WTC11 (cell line): ENCODE measurements at regions not wholly inside any gene's neighbourhood (a gene's known extent, or its start where the extent isn't known, plus 50 kb on each side); places are given as distances from the start of the nearest gene placed in this dataset.

ENCODE experiments used
- ARID4B ChIP-seq: sonication (generic); formaldehyde crosslinking; IDR thresholded peaks from 2 replicates; pipeline ENCODE4 v1.8.0; 2023; ENCODE audit warnings: missing genetic modification reagents, mild to moderate bottlenecking, borderline replicate concordance
- ATF1 ChIP-seq: sonication (generic); formaldehyde crosslinking; IDR thresholded peaks from 2 replicates; pipeline ENCODE4 v1.8.1; 2023; ENCODE audit warnings: mild to moderate bottlenecking, moderate library complexity, missing genetic modification reagents
- ATF2 ChIP-seq: sonication (generic); formaldehyde crosslinking; IDR thresholded peaks from 2 replicates; pipeline ENCODE4 v1.8.1; 2022; ENCODE audit warnings: low read depth, missing genetic modification reagents, borderline replicate concordance
- FOXJ3 ChIP-seq: sonication (generic); formaldehyde crosslinking; IDR thresholded peaks from 2 replicates; pipeline ENCODE4 v1.9.0; 2021; ENCODE audit warnings: missing genetic modification reagents, mild to moderate bottlenecking, borderline replicate concordance
- JUN ChIP-seq: sonication (generic); formaldehyde crosslinking; IDR thresholded peaks from 2 replicates; pipeline ENCODE4 v1.8.0; 2023; ENCODE audit warnings: mild to moderate bottlenecking, missing genetic modification reagents
- NR1H2 ChIP-seq: sonication (generic); formaldehyde crosslinking; IDR thresholded peaks from 2 replicates; pipeline ENCODE4 v1.9.0; 2021; ENCODE audit warnings: mild to moderate bottlenecking, moderate library complexity, missing genetic modification reagents
- TEAD4 ChIP-seq: sonication (generic); formaldehyde crosslinking; IDR thresholded peaks from 2 replicates; pipeline ENCODE4 v1.8.0; 2022; ENCODE audit warnings: mild to moderate bottlenecking, missing genetic modification reagents
- ZBTB21 ChIP-seq: sonication (generic); formaldehyde crosslinking; IDR thresholded peaks from 2 replicates; pipeline ENCODE4 v1.8.1; 2023; ENCODE audit warnings: mild to moderate bottlenecking, missing genetic modification reagents, borderline replicate concordance
- ZNF512 ChIP-seq: sonication (generic); formaldehyde crosslinking; IDR thresholded peaks from 2 replicates; pipeline ENCODE4 v1.8.1; 2022; ENCODE audit warnings: missing genetic modification reagents, borderline replicate concordance
- TF ChIP-seq, protein P1 (sequence below): sonication (generic); formaldehyde crosslinking; IDR thresholded peaks from 2 replicates; pipeline ENCODE4 v1.8.1; 2023; ENCODE audit warnings: mild to moderate bottlenecking, missing genetic modification reagents, moderate library complexity
- TF ChIP-seq, protein P2 (sequence below): fragments of 200-600 bp; IDR thresholded peaks from 2 replicates; pipeline ENCODE4 v1.8.0; 2022; ENCODE audit warnings: antibody characterized with exemption
- TF ChIP-seq, protein P3 (sequence below): fragments of 250-450 bp; sonication (Bioruptor Pico); IDR thresholded peaks from 2 replicates; pipeline ENCODE4 v1.8.0; 2021; ENCODE audit warnings: mild to moderate bottlenecking
- TF ChIP-seq, protein P4 (sequence below): sonication (generic); formaldehyde crosslinking; conservative IDR thresholded peaks from 2 replicates; pipeline ENCODE4 v1.8.1; 2022; ENCODE audit warnings: mild to moderate bottlenecking, missing genetic modification reagents
- TF ChIP-seq, protein P5 (sequence below): sonication (generic); formaldehyde crosslinking; IDR thresholded peaks from 2 replicates; pipeline ENCODE4 v1.8.0; 2022; ENCODE audit warnings: mild to moderate bottlenecking, missing genetic modification reagents

- TF ChIP-seq, protein P1, sequence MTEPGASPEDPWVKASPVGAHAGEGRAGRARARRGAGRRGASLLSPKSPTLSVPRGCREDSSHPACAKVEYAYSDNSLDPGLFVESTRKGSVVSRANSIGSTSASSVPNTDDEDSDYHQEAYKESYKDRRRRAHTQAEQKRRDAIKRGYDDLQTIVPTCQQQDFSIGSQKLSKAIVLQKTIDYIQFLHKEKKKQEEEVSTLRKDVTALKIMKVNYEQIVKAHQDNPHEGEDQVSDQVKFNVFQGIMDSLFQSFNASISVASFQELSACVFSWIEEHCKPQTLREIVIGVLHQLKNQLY (CRISPR knock-in tag) = no peak
- TF ChIP-seq ZNF512 (no peak), ATF1 (no peak), ZBTB21 (CRISPR knock-in tag) (no peak), JUN (CRISPR knock-in tag) (no peak), FOXJ3 (CRISPR knock-in tag) (no peak), ATF2 (CRISPR knock-in tag) (no peak), TEAD4 (CRISPR knock-in tag) (no peak), ARID4B (CRISPR knock-in tag) (no peak), NR1H2 (CRISPR knock-in tag) (no peak)
- TF ChIP-seq, protein P2, sequence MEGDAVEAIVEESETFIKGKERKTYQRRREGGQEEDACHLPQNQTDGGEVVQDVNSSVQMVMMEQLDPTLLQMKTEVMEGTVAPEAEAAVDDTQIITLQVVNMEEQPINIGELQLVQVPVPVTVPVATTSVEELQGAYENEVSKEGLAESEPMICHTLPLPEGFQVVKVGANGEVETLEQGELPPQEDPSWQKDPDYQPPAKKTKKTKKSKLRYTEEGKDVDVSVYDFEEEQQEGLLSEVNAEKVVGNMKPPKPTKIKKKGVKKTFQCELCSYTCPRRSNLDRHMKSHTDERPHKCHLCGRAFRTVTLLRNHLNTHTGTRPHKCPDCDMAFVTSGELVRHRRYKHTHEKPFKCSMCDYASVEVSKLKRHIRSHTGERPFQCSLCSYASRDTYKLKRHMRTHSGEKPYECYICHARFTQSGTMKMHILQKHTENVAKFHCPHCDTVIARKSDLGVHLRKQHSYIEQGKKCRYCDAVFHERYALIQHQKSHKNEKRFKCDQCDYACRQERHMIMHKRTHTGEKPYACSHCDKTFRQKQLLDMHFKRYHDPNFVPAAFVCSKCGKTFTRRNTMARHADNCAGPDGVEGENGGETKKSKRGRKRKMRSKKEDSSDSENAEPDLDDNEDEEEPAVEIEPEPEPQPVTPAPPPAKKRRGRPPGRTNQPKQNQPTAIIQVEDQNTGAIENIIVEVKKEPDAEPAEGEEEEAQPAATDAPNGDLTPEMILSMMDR = no peak
- TF ChIP-seq, protein P3, sequence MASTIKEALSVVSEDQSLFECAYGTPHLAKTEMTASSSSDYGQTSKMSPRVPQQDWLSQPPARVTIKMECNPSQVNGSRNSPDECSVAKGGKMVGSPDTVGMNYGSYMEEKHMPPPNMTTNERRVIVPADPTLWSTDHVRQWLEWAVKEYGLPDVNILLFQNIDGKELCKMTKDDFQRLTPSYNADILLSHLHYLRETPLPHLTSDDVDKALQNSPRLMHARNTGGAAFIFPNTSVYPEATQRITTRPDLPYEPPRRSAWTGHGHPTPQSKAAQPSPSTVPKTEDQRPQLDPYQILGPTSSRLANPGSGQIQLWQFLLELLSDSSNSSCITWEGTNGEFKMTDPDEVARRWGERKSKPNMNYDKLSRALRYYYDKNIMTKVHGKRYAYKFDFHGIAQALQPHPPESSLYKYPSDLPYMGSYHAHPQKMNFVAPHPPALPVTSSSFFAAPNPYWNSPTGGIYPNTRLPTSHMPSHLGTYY (CRISPR knock-in tag) = no peak
- TF ChIP-seq, protein P4, sequence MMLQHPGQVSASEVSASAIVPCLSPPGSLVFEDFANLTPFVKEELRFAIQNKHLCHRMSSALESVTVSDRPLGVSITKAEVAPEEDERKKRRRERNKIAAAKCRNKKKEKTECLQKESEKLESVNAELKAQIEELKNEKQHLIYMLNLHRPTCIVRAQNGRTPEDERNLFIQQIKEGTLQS = no peak
- TF ChIP-seq, protein P5, sequence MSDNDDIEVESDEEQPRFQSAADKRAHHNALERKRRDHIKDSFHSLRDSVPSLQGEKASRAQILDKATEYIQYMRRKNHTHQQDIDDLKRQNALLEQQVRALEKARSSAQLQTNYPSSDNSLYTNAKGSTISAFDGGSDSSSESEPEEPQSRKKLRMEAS (CRISPR knock-in tag) = no peak
Measured at GRCh38 chr10:81040031-81040430, 502.3 kb downstream of the SH2D4B start.
